Esophagus squamous epithelium (tissue), 4 donors: ENCODE measurements at regions not wholly inside any gene's neighbourhood (a gene's known extent, or its start where the extent isn't known, plus 50 kb on each side); places are given as distances from the start of the nearest gene placed in this dataset.

ENCODE experiments used
- POLR2A ChIP-seq, 4 donors: fragments of 450-650 bp; IDR thresholded peaks; one replicate each; pipeline ENCODE4 v1.6.1; 2017; ENCODE audit warnings: antibody characterized with exemption in 4 of 4, mild to moderate bottlenecking in 4 of 4, moderate library complexity in 3 of 4
- TF ChIP-seq, protein P1 (sequence below), 6 experiments: fragments of 450-650 bp in 4 of 6; fragments of 200-600 bp in 2 of 6; sonication (generic) in 2 of 6; IDR thresholded peaks; one replicate each; pipeline ENCODE4 v1.5.1; 2016 to 2019; ENCODE audit warnings: antibody characterized with exemption in 6 of 6, mild to moderate bottlenecking in 4 of 6, moderate library complexity in 4 of 6

GRCh38 chr2:104340162-104340561 is 513.8 kb upstream of the POU3F3 start:
- TF ChIP-seq POLR2A (IDR thresholded peaks at IDR 0.05), result no peak
- TF ChIP-seq, protein P1, sequence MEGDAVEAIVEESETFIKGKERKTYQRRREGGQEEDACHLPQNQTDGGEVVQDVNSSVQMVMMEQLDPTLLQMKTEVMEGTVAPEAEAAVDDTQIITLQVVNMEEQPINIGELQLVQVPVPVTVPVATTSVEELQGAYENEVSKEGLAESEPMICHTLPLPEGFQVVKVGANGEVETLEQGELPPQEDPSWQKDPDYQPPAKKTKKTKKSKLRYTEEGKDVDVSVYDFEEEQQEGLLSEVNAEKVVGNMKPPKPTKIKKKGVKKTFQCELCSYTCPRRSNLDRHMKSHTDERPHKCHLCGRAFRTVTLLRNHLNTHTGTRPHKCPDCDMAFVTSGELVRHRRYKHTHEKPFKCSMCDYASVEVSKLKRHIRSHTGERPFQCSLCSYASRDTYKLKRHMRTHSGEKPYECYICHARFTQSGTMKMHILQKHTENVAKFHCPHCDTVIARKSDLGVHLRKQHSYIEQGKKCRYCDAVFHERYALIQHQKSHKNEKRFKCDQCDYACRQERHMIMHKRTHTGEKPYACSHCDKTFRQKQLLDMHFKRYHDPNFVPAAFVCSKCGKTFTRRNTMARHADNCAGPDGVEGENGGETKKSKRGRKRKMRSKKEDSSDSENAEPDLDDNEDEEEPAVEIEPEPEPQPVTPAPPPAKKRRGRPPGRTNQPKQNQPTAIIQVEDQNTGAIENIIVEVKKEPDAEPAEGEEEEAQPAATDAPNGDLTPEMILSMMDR (IDR thresholded peaks at IDR 0.05), result no peak
